ENCODE measurements at regions not wholly inside any gene's neighbourhood (a gene's known extent, or its start where the extent isn't known, plus 50 kb on each side); places are given as distances from the start of the nearest gene placed in this dataset.

GRCh38 chr12:33771889-33772288 is 250.4 kb upstream of the ALG10 start:
- TF ChIP-seq EZH2 (IDR thresholded peaks at IDR 0.05; ENCODE audit: low read length, unreplicated experiment) (no peak), CTCF (conservative IDR thresholded peaks at IDR 0.05; ENCODE audit: low read depth, low read length) (no peak)

Measured in PC-3 (cell line).